Stomach (tissue), 4 donors: ENCODE measurements at regions not wholly inside any gene's neighbourhood (a gene's known extent, or its start where the extent isn't known, plus 50 kb on each side); places are given as distances from the start of the nearest gene placed in this dataset.

Source experiments
- CTCF ChIP-seq, 7 experiments: fragments of 450-650 bp in 4 of 7; fragments of 200-600 bp in 3 of 7; sonication (generic) in 3 of 7; IDR thresholded peaks; one replicate each; pipeline ENCODE4 v1.5.1; 2016 to 2019; ENCODE audit warnings: antibody characterized with exemption in 7 of 7, control low read depth in 2 of 7, mild to moderate bottlenecking in 1 of 7
- EP300 ChIP-seq: sonication (generic); formaldehyde crosslinking; IDR thresholded peaks from one replicate; pipeline ENCODE4 v1.6.1; 2017; ENCODE audit warnings: antibody characterized with exemption
- POLR2A ChIP-seq, 4 donors: fragments of 450-650 bp; IDR thresholded peaks; one replicate each; pipeline ENCODE4 v1.6.1; 2016; ENCODE audit warnings: antibody characterized with exemption in 4 of 4, control low read depth in 2 of 4, mild to moderate bottlenecking in 1 of 4, moderate library complexity in 1 of 4

- no peak for TF ChIP-seq CTCF (IDR thresholded peaks at IDR 0.05)
- no peak for TF ChIP-seq EP300
- TF ChIP-seq POLR2A (IDR thresholded peaks at IDR 0.05) = no peak
These were observed 846.3 kb downstream of the TLE1 start for GRCh38 chr9:80843028-80843427.
